Ectodermal cell (in vitro differentiated cells): ENCODE measurements at regions not wholly inside any gene's neighbourhood (a gene's known extent, or its start where the extent isn't known, plus 50 kb on each side); places are given as distances from the start of the nearest gene placed in this dataset.
"Not testable (repeated sequence)": the region's sequence is repeated elsewhere in the genome, so short reads cannot be mapped to it uniquely, and the experiment has no call there.

Experiments used
- H3K27ac ChIP-seq: 2 replicates; pipeline ENCODE4 v1.7.0; 2013; ENCODE audit warnings: mild to moderate bottlenecking, low read depth, low read length; ENCODE audit not compliant: insufficient read depth, poor library complexity, severe bottlenecking
- H3K27me3 ChIP-seq: 2 replicates; pipeline ENCODE4 v1.7.0; 2013; ENCODE audit warnings: mild to moderate bottlenecking, low read length; ENCODE audit not compliant: insufficient read depth, control insufficient read depth, poor library complexity, severe bottlenecking
- H3K36me3 ChIP-seq: one replicate; pipeline ENCODE4 v1.7.0; 2013; ENCODE audit warnings: low read length; ENCODE audit not compliant: control insufficient read depth, insufficient read depth
- H3K4me1 ChIP-seq: one replicate; pipeline ENCODE4 v1.7.0; 2013; ENCODE audit warnings: low read length; ENCODE audit not compliant: control insufficient read depth, insufficient read depth
- H3K4me3 ChIP-seq: 2 replicates; pipeline ENCODE4 v1.7.0; 2013; ENCODE audit warnings: low read depth, low read length, control low read depth; ENCODE audit not compliant: insufficient read depth
- H3K9me3 ChIP-seq: 2 replicates; pipeline ENCODE4 v1.7.0; 2013; ENCODE audit warnings: mild to moderate bottlenecking, low read length, moderate library complexity; ENCODE audit not compliant: control insufficient read depth
- whole genome bisulfite sequencing, 2 experiments: methylation state at CpG; one replicate each; pipeline ENCODE4 v1.1.7; 2013; ENCODE audit warnings: missing lambda C conversion rate in 2 of 2; 5-methylcytosine and 5-hydroxymethylcytosine counted together

GRCh38 chr4:38328989-38329729 lies 334.8 kb upstream of the KLF3 start:
- Histone ChIP-seq H3K36me3 (no peaks in the 10 kb centered on the region), H3K27ac (no peak overlapping the region), H3K4me3 (no peak overlapping the region), H3K9me3 (no peaks in the 10 kb centered on the region), H3K27me3 (no peaks in the 10 kb centered on the region), H3K4me1 (peaks cover 6% of the 10 kb centered on the region)
- 80 to 83% methylated on average over 8 of the region's 8 CpGs for WGBS, 2 experiments

GRCh38 chr4:38330321-38330720 lies 333.7 kb upstream of the KLF3 start:
- H3K27me3 ChIP-seq = no peaks in the 10 kb centered on the region
- no peak overlapping the region for H3K27ac ChIP-seq

GRCh38 chr4:38330936-38331335 lies 333.1 kb upstream of the KLF3 start:
- WGBS, 2 experiments = 88 to 89% methylated on average over 7 of the region's 7 CpGs
- peaks cover 6% of the 10 kb centered on the region for H3K4me1 ChIP-seq

More at GRCh38 chr4:38330321-38330720, 333.7 kb upstream of the KLF3 start:
- WGBS, 2 experiments = 94 to 100% methylated on average over 1 of the region's 1 CpG
- no peaks in the 10 kb centered on the region for H3K9me3 ChIP-seq
- no peaks in the 10 kb centered on the region for H3K36me3 ChIP-seq
- H3K4me1 ChIP-seq = peaks cover 6% of the 10 kb centered on the region
- no peak overlapping the region for H3K4me3 ChIP-seq

GRCh38 chr4:38332699-38333098 lies 331.3 kb upstream of the KLF3 start:
- Histone ChIP-seq H3K27me3 (no peaks in the 10 kb centered on the region), H3K36me3 (no peaks in the 10 kb centered on the region), H3K4me1 (peaks cover 5% of the 10 kb centered on the region), H3K4me3 (no peak overlapping the region), H3K27ac (no peak overlapping the region), H3K9me3 (no peaks in the 10 kb centered on the region)
- WGBS, 2 experiments = 87 to 89% methylated on average over 4 of the region's 4 CpGs

More at GRCh38 chr4:38330936-38331335, 333.1 kb upstream of the KLF3 start:
- Histone ChIP-seq H3K36me3 (no peaks in the 10 kb centered on the region), H3K27ac (no peak overlapping the region), H3K9me3 (no peaks in the 10 kb centered on the region), H3K27me3 (no peaks in the 10 kb centered on the region), H3K4me3 (no peak overlapping the region)

GRCh38 chr4:38333219-38333618 lies 330.8 kb upstream of the KLF3 start:
- Histone ChIP-seq H3K4me1 (peaks cover under 1% of the 10 kb centered on the region), H3K9me3 (no peaks in the 10 kb centered on the region), H3K27me3 (no peaks in the 10 kb centered on the region), H3K27ac (no peak overlapping the region), H3K4me3 (no peak overlapping the region), H3K36me3 (no peaks in the 10 kb centered on the region)
- WGBS, 2 experiments = 100% methylated on average over 1 to 2 of the region's 2 CpGs

GRCh38 chr4:38334791-38335190 lies 329.2 kb upstream of the KLF3 start:
- H3K4me1 ChIP-seq = no peaks in the 10 kb centered on the region
- H3K9me3 ChIP-seq = no peaks in the 10 kb centered on the region
- no peak overlapping the region for H3K27ac ChIP-seq
- no peaks in the 10 kb centered on the region for H3K36me3 ChIP-seq
- no peaks in the 10 kb centered on the region for H3K27me3 ChIP-seq
- 100% methylated on average over 1 of the region's 1 CpG for WGBS, 2 experiments
- no peak overlapping the region for H3K4me3 ChIP-seq

GRCh38 chr4:38338939-38339338 lies 325.1 kb upstream of the KLF3 start:
- not testable (repeated sequence) for H3K4me1 ChIP-seq, H3K4me3 ChIP-seq, H3K36me3 ChIP-seq, H3K9me3 ChIP-seq, H3K27me3 ChIP-seq, H3K27ac ChIP-seq
- 86 to 94% methylated on average over 1 of the region's 1 CpG for WGBS, 2 experiments

GRCh38 chr4:38343608-38344007 lies 320.4 kb upstream of the KLF3 start:
- Histone ChIP-seq H3K36me3 (no peaks in the 10 kb centered on the region), H3K9me3 (no peaks in the 10 kb centered on the region), H3K27me3 (no peaks in the 10 kb centered on the region), H3K4me1 (no peaks in the 10 kb centered on the region), H3K27ac (no peak overlapping the region), H3K4me3 (no peak overlapping the region)
- 88 to 89% methylated on average over 2 of the region's 2 CpGs for WGBS, 2 experiments

- Histone ChIP-seq H3K27me3 (no peaks in the 10 kb centered on the region), H3K4me1 (no peaks in the 10 kb centered on the region), H3K27ac (no peak overlapping the region), H3K4me3 (no peak overlapping the region), H3K9me3 (no peaks in the 10 kb centered on the region), H3K36me3 (no peaks in the 10 kb centered on the region)
- WGBS, 2 experiments = 76 to 93% methylated on average over 1 of the region's 1 CpG
Observed at GRCh38 chr4:38344929-38345328, 319.1 kb upstream of the KLF3 start.

GRCh38 chr4:38347251-38347650 lies 316.7 kb upstream of the KLF3 start:
- Histone ChIP-seq H3K9me3 (no peaks in the 10 kb centered on the region), H3K27me3 (no peaks in the 10 kb centered on the region), H3K36me3 (no peaks in the 10 kb centered on the region), H3K4me3 (no peak overlapping the region), H3K4me1 (no peaks in the 10 kb centered on the region), H3K27ac (no peak overlapping the region)
- WGBS, 2 experiments = 70 to 74% methylated on average over 3 of the region's 3 CpGs
